22Rv1 (cell line): ENCODE measurements at regions not wholly inside any gene's neighbourhood (a gene's known extent, or its start where the extent isn't known, plus 50 kb on each side); places are given as distances from the start of the nearest gene placed in this dataset.
"Not testable (repeated sequence)": the region's sequence is repeated elsewhere in the genome, so short reads cannot be mapped to it uniquely, and the experiment has no call there.

Experiments
- H3K27ac ChIP-seq: fragments of 450-650 bp; 2 replicates; pipeline ENCODE4 v1.5.1; 2017
- ZFX ChIP-seq: fragments of 450-650 bp; IDR thresholded peaks from 2 replicates; pipeline ENCODE4 v1.6.1; 2017; ENCODE audit warnings: antibody characterized with exemption, borderline replicate concordance
- TF ChIP-seq, protein P1 (sequence below): fragments of 450-650 bp; IDR thresholded peaks from 2 replicates; pipeline ENCODE4 v1.5.1; 2017; ENCODE audit warnings: mild to moderate bottlenecking

DNA sequence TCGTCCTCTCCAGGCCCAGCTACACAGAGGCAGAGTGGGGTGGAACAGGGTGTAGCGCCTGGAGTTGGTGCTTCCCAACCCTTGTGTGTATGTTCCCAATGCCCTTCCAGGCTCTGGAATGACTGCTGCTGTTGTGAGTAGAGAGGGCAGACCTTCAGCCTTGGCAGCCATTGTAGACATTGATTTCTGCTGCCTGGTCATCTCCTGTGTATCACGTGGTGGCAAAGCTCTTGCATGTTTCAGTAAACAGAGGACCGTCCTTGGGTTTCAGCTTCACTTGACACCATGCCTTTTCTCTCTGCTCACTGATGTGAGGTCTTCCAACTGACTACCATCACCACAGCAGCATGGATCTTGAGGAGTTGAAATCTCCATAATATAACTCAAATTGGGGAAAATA, 397.9 kb downstream of the COG6 start:
- H3K27ac ChIP-seq = no peak overlapping the region
- TF ChIP-seq, protein P1, sequence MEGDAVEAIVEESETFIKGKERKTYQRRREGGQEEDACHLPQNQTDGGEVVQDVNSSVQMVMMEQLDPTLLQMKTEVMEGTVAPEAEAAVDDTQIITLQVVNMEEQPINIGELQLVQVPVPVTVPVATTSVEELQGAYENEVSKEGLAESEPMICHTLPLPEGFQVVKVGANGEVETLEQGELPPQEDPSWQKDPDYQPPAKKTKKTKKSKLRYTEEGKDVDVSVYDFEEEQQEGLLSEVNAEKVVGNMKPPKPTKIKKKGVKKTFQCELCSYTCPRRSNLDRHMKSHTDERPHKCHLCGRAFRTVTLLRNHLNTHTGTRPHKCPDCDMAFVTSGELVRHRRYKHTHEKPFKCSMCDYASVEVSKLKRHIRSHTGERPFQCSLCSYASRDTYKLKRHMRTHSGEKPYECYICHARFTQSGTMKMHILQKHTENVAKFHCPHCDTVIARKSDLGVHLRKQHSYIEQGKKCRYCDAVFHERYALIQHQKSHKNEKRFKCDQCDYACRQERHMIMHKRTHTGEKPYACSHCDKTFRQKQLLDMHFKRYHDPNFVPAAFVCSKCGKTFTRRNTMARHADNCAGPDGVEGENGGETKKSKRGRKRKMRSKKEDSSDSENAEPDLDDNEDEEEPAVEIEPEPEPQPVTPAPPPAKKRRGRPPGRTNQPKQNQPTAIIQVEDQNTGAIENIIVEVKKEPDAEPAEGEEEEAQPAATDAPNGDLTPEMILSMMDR = no peak
- TF ChIP-seq ZFX = no peak

DNA sequence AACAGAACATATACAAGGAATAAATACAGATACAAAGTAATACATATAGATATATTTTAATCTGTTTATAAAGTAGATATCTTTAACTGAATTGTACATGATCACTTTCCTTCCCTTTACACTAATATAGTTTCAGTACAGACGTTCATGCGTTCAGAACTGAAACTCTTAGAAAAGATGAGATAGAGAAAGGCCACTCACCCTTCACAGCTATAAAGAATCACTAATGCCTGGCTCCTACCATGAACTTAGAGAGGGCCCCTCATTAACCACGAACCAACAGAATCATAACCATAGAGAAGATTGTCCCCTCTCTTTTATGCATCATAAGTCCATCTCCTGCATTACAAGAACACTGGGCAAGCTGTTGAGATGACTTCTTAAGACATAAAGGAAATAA, 399.0 kb downstream of the COG6 start:
- not testable (repeated sequence) for H3K27ac ChIP-seq

GRCh38 chr13:40056898-40057619, 401.6 kb downstream of the COG6 start:
- H3K27ac ChIP-seq = no peak overlapping the region
- TF ChIP-seq ZFX = no peak
- TF ChIP-seq, protein P1 = no peak

GRCh38 chr13:40058757-40059236, 403.3 kb downstream of the COG6 start:
- H3K27ac ChIP-seq = no peak overlapping the region
- TF ChIP-seq, protein P1 = no peak
- TF ChIP-seq ZFX = no peak

- no peak overlapping the region for H3K27ac ChIP-seq
- TF ChIP-seq, protein P1 = no peak
- no peak for TF ChIP-seq ZFX
Observed at GRCh38 chr13:40059540-40060232, 404.2 kb downstream of the COG6 start.

GRCh38 chr13:40060296-40061007, 405.0 kb downstream of the COG6 start:
- TF ChIP-seq, protein P1 = no peak
- H3K27ac ChIP-seq = no peak overlapping the region

- TF ChIP-seq, protein P1 = no peak
- no peak for TF ChIP-seq ZFX
- H3K27ac ChIP-seq = no peak overlapping the region
Observed at GRCh38 chr13:40061466-40062450, 406.3 kb downstream of the COG6 start.
